ENCODE measurements at regions not wholly inside any gene's neighbourhood (a gene's known extent, or its start where the extent isn't known, plus 50 kb on each side); places are given as distances from the start of the nearest gene placed in this dataset.
A peak's percentile ranks its signal among the peaks of the same experiment; 100 is the strongest.
"Not testable (repeated sequence)": the region's sequence is repeated elsewhere in the genome, so short reads cannot be mapped to it uniquely, and the experiment has no call there.

DNA sequence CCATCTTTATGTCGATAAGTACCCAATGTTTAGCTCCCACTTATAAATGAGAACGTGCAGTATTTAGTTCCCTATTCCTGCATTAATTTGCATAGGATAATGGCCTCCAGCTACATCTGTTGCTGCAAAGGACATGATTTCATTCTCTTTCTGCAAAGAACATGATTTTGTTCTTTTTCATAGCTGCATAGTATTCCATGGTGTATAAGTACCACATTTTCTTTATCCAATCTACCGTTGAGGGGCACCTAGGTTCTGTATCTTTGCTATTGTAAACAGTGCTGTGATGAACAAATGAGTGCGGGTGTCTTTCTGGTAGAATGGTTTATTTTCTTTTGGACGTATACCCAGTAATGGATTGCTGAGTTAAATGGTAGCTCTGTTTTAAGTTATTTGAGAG is 63.0 kb downstream of the HLX start:
- 56 to 97% (median 89%) methylated on average over 1 to 5 of the region's 5 CpGs for WGBS, 10 experiments

DNA sequence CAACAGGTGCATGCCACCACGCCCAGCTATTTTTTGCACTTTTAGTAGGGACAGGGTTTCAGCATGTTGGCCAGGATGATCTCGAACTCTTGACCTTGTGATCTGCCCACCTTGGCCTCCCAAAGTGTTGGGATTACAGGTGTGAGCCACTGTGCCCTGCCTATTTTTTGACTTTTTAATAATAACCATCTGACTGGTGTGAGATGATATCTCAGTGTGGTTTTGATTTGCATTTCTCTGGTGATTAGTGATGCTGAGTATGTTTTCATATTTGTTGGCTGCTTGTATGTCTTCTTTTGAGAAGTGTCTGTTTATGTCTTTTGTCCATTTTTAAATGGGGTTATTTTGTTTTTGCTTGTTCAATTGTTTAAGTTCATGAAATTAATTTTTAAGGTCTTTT is 63.7 kb downstream of the HLX start:
- 27 to 95% (median 80%) methylated on average over 1 to 2 of the region's 2 CpGs; no CpG with 5 or more reads in 2 of the 10 experiments for WGBS, 10 experiments
- H3K27ac ChIP-seq; H3K4me3 ChIP-seq; in situ Hi-C loops (cut with MboI; ENCODE audit: low pct_unique_long_range_greater_than_20kb in 2 of 9, low sequenced_read_pairs in 9 of 9, unreplicated experiment in 9 of 9); H3K4me1 ChIP-seq (replicated peaks in 1 of 2); ATAC-seq (replicated peaks in 6 of 8): not testable (repeated sequence)

More for the DNA sequence above, 63.0 kb downstream of the HLX start:
- H3K4me1 ChIP-seq (replicated peaks in 1 of 2) = no peaks in the 10 kb centered on the region
- in situ Hi-C loops (cut with MboI; ENCODE audit: low pct_unique_long_range_greater_than_20kb in 2 of 9, low sequenced_read_pairs in 9 of 9, unreplicated experiment in 9 of 9) = no loop called here
- no peak overlapping the region for H3K27ac ChIP-seq
- no peak for ATAC-seq (replicated peaks in 6 of 8)
- no peak overlapping the region for H3K4me3 ChIP-seq

DNA sequence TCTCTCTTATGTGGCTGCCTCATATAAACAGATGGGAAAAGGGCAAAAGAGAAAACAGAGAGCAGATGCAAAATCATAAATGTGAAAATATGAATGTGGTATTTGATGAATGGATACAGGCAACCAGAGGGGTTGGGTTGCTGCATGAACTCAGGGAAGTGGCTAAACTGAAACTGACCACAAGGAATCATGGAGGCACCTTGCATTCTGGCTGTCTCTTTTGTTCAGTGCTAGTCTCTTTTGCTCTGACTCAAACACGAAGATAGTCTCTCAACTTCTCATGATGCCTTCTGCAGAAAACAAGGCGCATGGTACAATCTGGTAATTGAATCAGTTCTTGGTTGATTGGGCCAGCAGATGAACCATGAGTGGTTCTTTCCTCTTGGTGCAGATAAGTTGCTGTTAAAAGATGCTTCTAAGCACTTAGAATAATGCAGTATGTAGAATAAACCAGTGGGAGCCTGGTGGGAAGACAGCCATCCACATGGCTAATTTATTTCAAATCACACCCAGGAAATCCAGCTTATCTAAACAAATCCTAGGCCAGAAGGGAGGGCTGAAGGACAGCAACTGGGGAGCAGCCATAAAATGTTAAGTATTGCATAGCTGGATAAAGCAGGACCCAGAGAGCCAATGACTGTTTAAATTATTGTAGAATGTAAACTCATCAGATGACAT is 64.2 kb downstream of the HLX start:
- in situ Hi-C loops (cut with MboI; ENCODE audit: low pct_unique_long_range_greater_than_20kb in 2 of 9, low sequenced_read_pairs in 9 of 9, unreplicated experiment in 9 of 9) = no loop called here
- H3K27ac ChIP-seq = no peak overlapping the region
- peak in 2 of 8 experiments; percentile 26 to 28 for ATAC-seq (replicated peaks in 6 of 8)
- 0 to 79% (median 50%) methylated on average over 2 of the region's 2 CpGs; no CpG with 5 or more reads in 3 of the 10 experiments for WGBS, 10 experiments
- no peaks in the 10 kb centered on the region for H3K4me1 ChIP-seq (replicated peaks in 1 of 2)
- H3K4me3 ChIP-seq = no peak overlapping the region

GRCh38 chr1:220950576-220950975 is 71.3 kb downstream of the HLX start:
- no peak overlapping the region for H3K27ac ChIP-seq
- no peak overlapping the region for H3K4me3 ChIP-seq
- ATAC-seq (replicated peaks in 6 of 8) = no peak
- in situ Hi-C loops (cut with MboI; ENCODE audit: low pct_unique_long_range_greater_than_20kb in 2 of 9, low sequenced_read_pairs in 9 of 9, unreplicated experiment in 9 of 9) = no loop called here
- no peaks in the 10 kb centered on the region for H3K4me1 ChIP-seq (replicated peaks in 1 of 2)

GRCh38 chr1:220952961-220953643 is 73.9 kb downstream of the HLX start:
- WGBS, 10 experiments = 0 to 46% (median 30%) methylated on average over 1 to 3 of the region's 3 CpGs
- ATAC-seq (replicated peaks in 6 of 8) = no peak
- H3K4me3 ChIP-seq = no peak overlapping the region
- in situ Hi-C loops (cut with MboI; ENCODE audit: low pct_unique_long_range_greater_than_20kb in 2 of 9, low sequenced_read_pairs in 9 of 9, unreplicated experiment in 9 of 9) = no loop called here
- no peak overlapping the region for H3K27ac ChIP-seq
- H3K4me1 ChIP-seq (replicated peaks in 1 of 2) = no peaks in the 10 kb centered on the region

DNA sequence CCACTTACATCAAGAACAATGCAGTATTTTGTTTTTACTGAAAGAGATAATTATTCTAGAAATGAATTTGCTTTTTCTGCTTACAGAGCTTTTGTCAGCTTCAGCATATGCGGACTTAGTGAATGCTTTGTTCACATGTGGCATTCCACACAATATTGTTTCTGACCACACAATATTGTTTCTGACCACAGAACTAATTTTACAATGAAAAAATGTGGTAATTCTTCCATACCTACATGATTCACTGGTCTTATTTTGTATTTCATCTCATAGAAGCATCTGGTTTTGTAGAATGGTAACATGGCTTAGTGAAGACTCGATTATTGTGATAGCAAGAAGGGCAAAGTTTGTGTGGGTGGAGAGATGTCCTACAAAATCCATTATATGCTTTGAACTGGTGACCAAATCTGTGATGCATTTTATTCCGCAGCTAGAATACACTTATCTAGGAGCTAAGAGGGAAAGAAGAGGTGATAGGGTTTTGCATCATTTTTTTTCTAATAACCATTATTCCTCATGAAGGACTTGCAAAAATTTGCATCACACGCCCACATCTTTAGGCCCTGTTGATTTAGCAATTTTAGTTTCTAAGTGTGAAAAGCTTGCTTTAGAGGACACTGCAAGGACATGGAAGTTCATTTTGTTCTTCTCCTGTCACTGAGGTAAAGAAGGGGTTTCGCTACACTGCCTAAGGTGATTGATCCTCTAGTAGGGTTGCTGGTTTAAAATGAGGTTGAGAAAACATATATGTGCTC is 75.3 kb downstream of the HLX start:
- 48 to 100% (median 80%) methylated on average over 2 to 5 of the region's 5 CpGs for WGBS, 10 experiments
- Histone ChIP-seq H3K4me1 (replicated peaks in 1 of 2) (no peaks in the 10 kb centered on the region), H3K4me3 (no peak overlapping the region), H3K27ac (no peak overlapping the region)
- ATAC-seq (replicated peaks in 6 of 8) = no peak
- in situ Hi-C loops (cut with MboI; ENCODE audit: low pct_unique_long_range_greater_than_20kb in 2 of 9, low sequenced_read_pairs in 9 of 9, unreplicated experiment in 9 of 9) = no loop called here

DNA sequence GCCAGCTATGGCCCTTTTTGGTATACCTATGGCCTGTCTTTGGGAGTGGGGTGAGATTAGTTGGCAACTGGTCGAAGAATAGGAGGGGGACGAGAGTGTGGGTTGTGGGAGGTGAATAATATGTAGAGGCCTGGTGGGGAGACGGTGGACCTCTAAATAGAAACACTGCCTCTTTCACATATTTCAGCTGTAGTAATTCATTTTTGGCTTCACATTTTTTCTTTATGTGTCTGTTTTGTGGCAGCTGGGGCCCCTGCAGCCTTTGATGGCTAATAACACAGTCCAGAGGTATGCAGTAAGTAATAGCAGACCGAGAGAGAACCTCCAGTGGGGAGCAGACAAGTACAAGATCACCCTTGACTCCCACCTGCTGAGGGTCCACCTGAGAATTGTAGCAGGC is 75.9 kb downstream of the HLX start:
- Histone ChIP-seq H3K4me3 (no peak overlapping the region), H3K27ac (no peak overlapping the region), H3K4me1 (replicated peaks in 1 of 2) (no peaks in the 10 kb centered on the region)
- in situ Hi-C loops (cut with MboI; ENCODE audit: low pct_unique_long_range_greater_than_20kb in 2 of 9, low sequenced_read_pairs in 9 of 9, unreplicated experiment in 9 of 9) = no loop called here
- 60 to 100% (median 76%) methylated on average over 1 to 4 of the region's 4 CpGs; no CpG with 5 or more reads in 3 of the 10 experiments for WGBS, 10 experiments
- no peak for ATAC-seq (replicated peaks in 6 of 8)

GRCh38 chr1:220956501-220957232 is 77.4 kb downstream of the HLX start:
- in situ Hi-C loops (cut with MboI; ENCODE audit: low pct_unique_long_range_greater_than_20kb in 2 of 9, low sequenced_read_pairs in 9 of 9, unreplicated experiment in 9 of 9) = no loop called here
- WGBS, 10 experiments = 0 to 86% (median 45%) methylated on average over 1 to 2 of the region's 2 CpGs
- no peak overlapping the region for H3K4me3 ChIP-seq
- ATAC-seq (replicated peaks in 6 of 8) = peak in 2 of 8 experiments; percentile 30 to 31
- H3K27ac ChIP-seq = no peak overlapping the region
- H3K4me1 ChIP-seq (replicated peaks in 1 of 2) = no peaks in the 10 kb centered on the region

DNA sequence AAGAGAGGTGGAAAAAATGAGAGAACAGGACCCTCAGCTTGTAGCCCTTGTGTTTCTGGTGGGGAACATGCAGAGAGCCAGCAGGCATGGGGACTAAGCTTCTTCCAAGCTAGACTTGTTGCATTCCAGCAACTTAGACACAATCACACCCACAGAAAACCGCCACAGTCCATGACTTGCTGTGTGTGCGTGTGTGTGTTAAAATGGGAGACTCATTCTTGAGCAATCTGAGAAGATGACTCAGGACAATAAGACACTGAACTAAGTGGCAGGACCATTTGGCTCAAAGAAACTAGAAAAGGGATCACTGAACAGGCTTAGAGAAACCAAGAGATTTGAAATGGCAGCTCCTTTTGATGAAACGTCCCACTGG is 78.0 kb downstream of the HLX start:
- in situ Hi-C loops (cut with MboI; ENCODE audit: low pct_unique_long_range_greater_than_20kb in 2 of 9, low sequenced_read_pairs in 9 of 9, unreplicated experiment in 9 of 9) = no loop called here
- no peak overlapping the region for H3K27ac ChIP-seq
- peak in 2 of 8 experiments; percentile 91 to 98 for ATAC-seq (replicated peaks in 6 of 8)

DNA sequence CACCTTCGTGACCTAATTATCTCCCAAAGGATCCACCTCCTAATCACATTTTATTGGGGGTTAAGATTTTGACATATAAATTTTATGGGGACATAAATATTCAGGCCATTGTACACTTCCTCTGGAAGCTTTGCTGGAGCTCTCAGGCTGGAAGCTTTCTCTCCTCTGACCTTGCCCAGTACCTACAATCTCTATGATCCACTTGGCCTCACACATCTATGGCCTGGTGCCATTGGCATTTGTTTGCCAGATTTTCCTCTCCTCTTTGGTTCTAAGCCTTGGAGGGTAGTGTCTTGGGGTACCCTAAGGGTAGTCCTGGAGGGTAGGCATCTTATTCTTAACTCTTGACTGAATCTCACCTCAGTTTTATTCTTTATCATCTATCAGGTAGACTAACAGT is 79.0 kb downstream of the HLX start:
- 17 to 80% (median 71%) methylated on average over 1 of the region's 1 CpG; no CpG with 5 or more reads in 4 of the 10 experiments for WGBS, 10 experiments
- Histone ChIP-seq H3K4me1 (replicated peaks in 1 of 2) (no peaks in the 10 kb centered on the region), H3K27ac (no peak overlapping the region), H3K4me3 (no peak overlapping the region)
- in situ Hi-C loops (cut with MboI; ENCODE audit: low pct_unique_long_range_greater_than_20kb in 2 of 9, low sequenced_read_pairs in 9 of 9, unreplicated experiment in 9 of 9) = no loop called here
- ATAC-seq (replicated peaks in 6 of 8) = no peak

More for the DNA sequence above, 78.0 kb downstream of the HLX start:
- Histone ChIP-seq H3K4me1 (replicated peaks in 1 of 2) (no peaks in the 10 kb centered on the region), H3K4me3 (no peak overlapping the region)
- WGBS, 10 experiments = 0 to 80% (median 72%) methylated on average over 1 to 3 of the region's 3 CpGs; no CpG with 5 or more reads in 3 of the 10 experiments

DNA sequence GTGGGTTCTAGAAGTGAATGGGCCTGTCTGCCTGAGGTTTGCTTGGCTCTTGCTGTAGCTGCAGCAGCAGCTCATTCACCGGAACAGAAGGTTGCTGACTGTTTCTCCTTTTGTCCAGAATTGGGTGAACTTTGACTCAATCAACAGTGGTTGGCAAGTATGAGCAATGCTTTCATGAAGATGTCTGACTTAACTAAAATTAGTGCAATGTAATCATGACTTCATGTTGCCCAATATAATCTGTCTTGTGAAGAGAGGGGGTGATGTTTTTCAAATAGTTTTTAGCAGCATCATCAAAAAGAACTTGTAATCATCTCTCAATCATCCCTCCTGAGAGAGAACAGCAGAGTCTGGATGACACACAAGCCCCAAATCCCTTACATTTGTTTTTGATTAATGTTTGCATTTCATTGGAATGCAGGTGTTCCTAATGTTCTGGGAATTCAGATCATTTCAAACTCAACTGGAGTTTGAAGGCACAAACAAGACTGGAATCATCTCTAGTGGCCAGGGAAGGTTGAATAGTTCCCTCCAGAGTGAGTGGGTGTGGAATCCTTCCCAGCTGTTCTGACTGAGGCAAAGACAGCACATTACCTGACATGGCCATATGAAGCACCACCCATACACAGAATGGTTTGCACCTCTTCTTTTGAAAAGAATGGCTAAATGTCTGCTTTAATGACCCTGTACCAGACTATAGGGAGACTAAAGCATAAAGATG is 82.9 kb downstream of the HLX start:
- in situ Hi-C loops (cut with MboI; ENCODE audit: low pct_unique_long_range_greater_than_20kb in 2 of 9, low sequenced_read_pairs in 9 of 9, unreplicated experiment in 9 of 9) = no loop called here

DNA sequence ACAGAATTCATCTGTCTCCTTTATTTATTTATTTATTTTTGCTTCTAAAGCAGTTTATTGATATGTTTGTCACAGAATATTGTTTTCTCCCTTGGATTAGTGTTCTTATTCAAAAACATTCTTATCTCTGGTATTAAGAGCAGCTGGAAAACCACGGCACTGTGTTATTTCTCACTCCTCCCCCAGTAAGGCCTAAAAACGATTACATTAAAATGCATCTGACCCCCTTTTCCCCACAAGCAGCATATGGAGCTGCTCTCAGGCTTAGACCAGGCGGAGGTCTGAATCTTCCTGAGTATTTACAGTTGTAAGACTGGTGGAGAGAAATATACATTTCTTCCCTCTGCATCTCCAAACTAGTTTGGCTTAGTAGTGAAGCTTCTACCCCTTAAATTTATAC is 86.8 kb downstream of the HLX start:
- H3K4me1 ChIP-seq (replicated peaks in 1 of 2) = no peaks in the 10 kb centered on the region
- 13 to 97% (median 61%) methylated on average over 2 to 3 of the region's 3 CpGs; no CpG with 5 or more reads in 2 of the 10 experiments for WGBS, 10 experiments
- in situ Hi-C loops (cut with MboI; ENCODE audit: low pct_unique_long_range_greater_than_20kb in 2 of 9, low sequenced_read_pairs in 9 of 9, unreplicated experiment in 9 of 9) = no loop called here
- H3K27ac ChIP-seq = no peak overlapping the region
- no peak overlapping the region for H3K4me3 ChIP-seq
- no peak for ATAC-seq (replicated peaks in 6 of 8)

More for the DNA sequence above, 82.9 kb downstream of the HLX start:
- H3K4me3 ChIP-seq = no peak overlapping the region
- H3K27ac ChIP-seq = no peak overlapping the region
- ATAC-seq (replicated peaks in 6 of 8) = no peak
- no peaks in the 10 kb centered on the region for H3K4me1 ChIP-seq (replicated peaks in 1 of 2)
- WGBS, 10 experiments = 0 to 100% (median 83%) methylated on average over 1 of the region's 1 CpG; no CpG with 5 or more reads in 3 of the 10 experiments
